ENCODE measurements at regions not wholly inside any gene's neighbourhood (a gene's known extent, or its start where the extent isn't known, plus 50 kb on each side); places are given as distances from the start of the nearest gene placed in this dataset.
A peak's percentile ranks its signal among the peaks of the same experiment; 100 is the strongest.

GRCh38 chr17:72380737-72381136, 259.9 kb downstream of the SOX9 start:
- ATAC-seq = no peak
- Mint-ChIP-seq H3K36me3 (no peaks in the 10 kb centered on the region), H3K4me3 (no peak overlapping the region), H3K4me1 (peaks cover 35% of the 10 kb centered on the region), H3K27me3 (ENCODE audit: low read depth) (peaks cover 6% of the 10 kb centered on the region), H3K27ac (no peak overlapping the region), H3K9me3 (no peaks in the 10 kb centered on the region)
- POLR2A ChIA-PET = interaction anchor here (0.7 kb wide), 1 partner anchor 126 kb away, joined by 3 read pairs; no protein-coding TSS in a partner anchor
- DNase-seq (ENCODE audit: low spot score) = no peak
- CTCF ChIA-PET = no interaction called here
- TF ChIP-seq MXD4 (CRISPR knock-in tag; IDR thresholded peaks at IDR 0.05; ENCODE audit: borderline replicate concordance) = no peak
- no peak for TF ChIP-seq FOXP1 (CRISPR knock-in tag; IDR thresholded peaks at IDR 0.05; ENCODE audit: borderline replicate concordance)
- no peak for TF ChIP-seq EMX1 (CRISPR knock-in tag; IDR thresholded peaks at IDR 0.05)
- TF ChIP-seq NFYB (CRISPR knock-in tag; conservative IDR thresholded peaks at IDR 0.05; ENCODE audit: low read depth) = no peak
- TF ChIP-seq TEAD4 (CRISPR knock-in tag; IDR thresholded peaks at IDR 0.05) = no peak
- TF ChIP-seq ZNF671 (CRISPR knock-in tag; IDR thresholded peaks at IDR 0.05) = no peak

- TF ChIP-seq USF1 (CRISPR knock-in tag; IDR thresholded peaks at IDR 0.05) (peak; percentile 77), ETV6 (CRISPR knock-in tag; IDR thresholded peaks at IDR 0.05) (peak; percentile 46; the same call in 1 of the 2 replicates), CREB1 (CRISPR knock-in tag; IDR thresholded peaks at IDR 0.05) (no peak), SP1 (CRISPR knock-in tag; conservative IDR thresholded peaks at IDR 0.05) (no peak), MAX (CRISPR knock-in tag; IDR thresholded peaks at IDR 0.05) (0 out of 2 replicates have a peak, but pooled peaks have one; percentile 45), ZNF281 (CRISPR knock-in tag; IDR thresholded peaks at IDR 0.05) (no peak), SOX15 (CRISPR knock-in tag; IDR thresholded peaks at IDR 0.05) (no peak), ZNF232 (CRISPR knock-in tag; IDR thresholded peaks at IDR 0.05) (no peak), USF2 (CRISPR knock-in tag; IDR thresholded peaks at IDR 0.05) (peak; percentile 82), ATF3 (CRISPR knock-in tag; conservative IDR thresholded peaks at IDR 0.05) (no peak), IRF1 (CRISPR knock-in tag; IDR thresholded peaks at IDR 0.05) (0 out of 2 replicates have a peak, but pooled peaks have one; percentile 29), ZNF423 (CRISPR knock-in tag; IDR thresholded peaks at IDR 0.05) (peak; percentile 30; the same call in 1 of the 2 replicates)
- Mint-ChIP-seq H3K27me3 (ENCODE audit: low read depth) (peaks cover 15% of the 10 kb centered on the region), H3K4me1 (peaks cover 37% of the 10 kb centered on the region), H3K27ac (peak overlapping the region; percentile 94), H3K9me3 (no peaks in the 10 kb centered on the region), H3K4me3 (peak overlapping the region; percentile 32; the same call in 1 of the 2 replicates), H3K36me3 (no peaks in the 10 kb centered on the region)
- ATAC-seq (peak; percentile 77), DNase-seq (ENCODE audit: low spot score) (peak; percentile 45)
- ChIA-PET CTCF (interaction anchor here (0.6 to 1.3 kb wide), 2 partner anchors 49 to 261 kb away, joined by 3 to 8 read pairs; partner anchors contain the start of gene SOX9), POLR2A (interaction anchor here (0.6 to 1.3 kb wide), 3 partner anchors 129 to 262 kb away, joined by 3 to 5 read pairs (median 4); no protein-coding TSS in a partner anchor)
These were observed 261.0 kb downstream of the SOX9 start for GRCh38 chr17:72381597-72382397.

Data from WTC11 (cell line).